Astrocyte (in vitro differentiated cells and primary cell): ENCODE measurements at regions not wholly inside any gene's neighbourhood (a gene's known extent, or its start where the extent isn't known, plus 50 kb on each side); places are given as distances from the start of the nearest gene placed in this dataset.
A peak's percentile ranks its signal among the peaks of the same experiment; 100 is the strongest.

Experiments used
- DNase-seq: peaks from one replicate; pipeline ENCODE4 v3.0.0-alpha.2; 2010; ENCODE audit warnings: low read depth
- FAIRE-seq: peaks from 2 replicates; lab custom pipeline; 2011; peaks lifted over from hg19 to GRCh38; lab: Jason Lieb, UNC
- H2AFZ ChIP-seq: 2 replicates; pipeline ENCODE4 v1.6.0; 2012; ENCODE audit warnings: low read depth, low read length, inconsistent platforms
- H3K27ac ChIP-seq: 2 replicates; pipeline ENCODE4 v1.5.1; 2011; ENCODE audit warnings: low read depth, low read length, inconsistent platforms
- H3K27me3 ChIP-seq: 2 replicates; pipeline ENCODE4 v1.6.0; 2011; ENCODE audit warnings: low read length, inconsistent platforms; ENCODE audit not compliant: insufficient read depth
- H3K36me3 ChIP-seq: 2 replicates; pipeline ENCODE4 v1.5.1; 2011; ENCODE audit warnings: low read length, inconsistent platforms; ENCODE audit not compliant: insufficient read depth
- H3K4me1 ChIP-seq: 2 replicates; pipeline ENCODE4 v1.5.1; 2011; ENCODE audit warnings: low read length, inconsistent platforms; ENCODE audit not compliant: insufficient read depth
- H3K4me2 ChIP-seq: 2 replicates; pipeline ENCODE4 v1.6.0; 2012; ENCODE audit warnings: low read length, inconsistent platforms
- H3K4me3 ChIP-seq: 2 replicates; pipeline ENCODE4 v1.5.1; 2011; ENCODE audit warnings: low read depth, mild to moderate bottlenecking, low read length, inconsistent platforms; ENCODE audit not compliant: insufficient read depth
- H3K79me2 ChIP-seq: 2 replicates; pipeline ENCODE4 v1.6.0; 2012; ENCODE audit warnings: mild to moderate bottlenecking, low read length, inconsistent platforms; ENCODE audit not compliant: insufficient read depth
- H3K9ac ChIP-seq: 2 replicates; pipeline ENCODE4 v1.6.0; 2012; ENCODE audit warnings: mild to moderate bottlenecking, low read length, inconsistent platforms
- H3K9me3 ChIP-seq: 2 replicates; pipeline ENCODE4 v1.5.1; 2012; ENCODE audit warnings: low read depth, mild to moderate bottlenecking, low read length, inconsistent platforms; ENCODE audit not compliant: insufficient read depth
- H4K20me1 ChIP-seq: 2 replicates; pipeline ENCODE4 v1.6.0; 2012; ENCODE audit warnings: low read length, inconsistent platforms; ENCODE audit not compliant: insufficient read depth
- H3K27ac Mint-ChIP-seq: one replicate; pipeline ENCODE4 v1.8.0; 2021; ENCODE audit warnings: mild to moderate bottlenecking, mixed read lengths; ENCODE audit not compliant: unreplicated experiment
- H3K27me3 Mint-ChIP-seq: one replicate; pipeline ENCODE4 v1.8.0; 2021; ENCODE audit warnings: low read depth, mixed read lengths; ENCODE audit not compliant: unreplicated experiment
- H3K36me3 Mint-ChIP-seq: one replicate; pipeline ENCODE4 v1.8.0; 2021; ENCODE audit warnings: low read depth, mixed read lengths; ENCODE audit not compliant: unreplicated experiment
- H3K4me1 Mint-ChIP-seq: one replicate; pipeline ENCODE4 v1.8.0; 2021; ENCODE audit warnings: low read depth, mixed read lengths; ENCODE audit not compliant: unreplicated experiment
- H3K4me3 Mint-ChIP-seq: one replicate; pipeline ENCODE4 v1.8.0; 2021; ENCODE audit warnings: mild to moderate bottlenecking, moderate library complexity, mixed read lengths; ENCODE audit not compliant: unreplicated experiment
- H3K9me3 Mint-ChIP-seq: one replicate; pipeline ENCODE4 v1.8.0; 2021; ENCODE audit warnings: mild to moderate bottlenecking, mixed read lengths; ENCODE audit not compliant: unreplicated experiment
- EZH2 ChIP-seq: IDR thresholded peaks from 2 replicates; pipeline ENCODE4 v1.6.1; 2012; ENCODE audit warnings: mild to moderate bottlenecking, low read length, inconsistent platforms; ENCODE audit not compliant: insufficient read depth
- TF ChIP-seq, protein P1 (sequence below): IDR thresholded peaks from 2 replicates; pipeline ENCODE4 v1.5.1; 2011; ENCODE audit warnings: low read depth, mild to moderate bottlenecking, inconsistent platforms, low read length, moderate library complexity; ENCODE audit not compliant: insufficient read depth

DNA sequence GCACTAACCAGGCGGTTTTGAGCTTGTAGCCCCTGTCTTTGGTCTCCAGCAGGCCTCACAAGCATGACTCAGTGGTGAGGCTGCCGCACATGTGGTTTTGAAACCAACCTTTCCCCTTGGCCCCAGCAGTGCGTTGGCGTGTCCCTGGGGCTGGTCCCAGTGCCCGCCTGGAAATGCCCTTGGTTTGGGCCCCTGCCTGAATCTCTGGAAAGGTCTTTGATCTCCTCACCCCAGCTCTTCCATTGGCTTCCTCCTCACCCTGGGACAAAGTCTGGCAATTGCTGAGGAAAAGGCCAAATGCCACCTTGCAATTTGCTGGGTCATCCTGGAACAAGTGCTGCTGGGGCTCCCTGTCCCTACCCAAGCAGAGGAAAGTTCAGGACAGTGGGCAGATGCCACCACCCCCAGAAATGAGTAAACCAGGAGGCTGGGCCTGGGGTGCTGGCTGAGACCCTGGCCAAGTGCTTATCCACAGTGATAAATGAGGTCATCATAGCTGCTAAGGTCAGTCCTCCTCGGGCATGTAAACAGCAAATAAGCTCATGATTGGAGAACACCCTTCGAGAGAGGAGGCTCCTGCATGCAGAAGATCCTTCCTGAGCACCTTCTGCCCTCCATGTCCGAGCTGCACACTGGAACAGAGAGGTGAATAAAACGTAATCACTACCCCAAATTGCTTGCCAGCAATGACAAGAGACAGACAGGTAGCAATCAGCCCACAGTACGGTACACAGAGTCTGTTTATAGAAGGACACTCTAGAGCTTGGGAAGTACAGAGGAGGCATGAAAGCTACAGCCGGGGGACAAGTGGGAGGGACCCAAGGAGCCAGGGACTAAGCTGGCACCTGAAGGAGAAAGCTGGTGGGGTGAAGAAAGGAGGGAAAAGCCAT lies 98.9 kb upstream of the CPEB4 start:
- no peaks in the 10 kb centered on the region for H3K9me3 Mint-ChIP-seq
- Histone ChIP-seq H3K79me2 (no peaks in the 10 kb centered on the region), H2AFZ (no peak overlapping the region), H3K4me2 (peak overlapping the region; percentile 59), H3K27ac (peak overlapping the region; percentile 50), H3K4me1 (peaks cover 16% of the 10 kb centered on the region), H4K20me1 (no peaks in the 10 kb centered on the region), H3K27me3 (no peaks in the 10 kb centered on the region), H3K4me3 (no peak overlapping the region), H3K36me3 (no peaks in the 10 kb centered on the region), H3K9me3 (no peaks in the 10 kb centered on the region), H3K9ac (no peak overlapping the region)
- H3K27me3 Mint-ChIP-seq, result peaks cover 23% of the 10 kb centered on the region
- no peaks in the 10 kb centered on the region for H3K4me1 Mint-ChIP-seq
- FAIRE-seq (no peak), DNase-seq (peak; percentile 89)
- TF ChIP-seq, protein P1, sequence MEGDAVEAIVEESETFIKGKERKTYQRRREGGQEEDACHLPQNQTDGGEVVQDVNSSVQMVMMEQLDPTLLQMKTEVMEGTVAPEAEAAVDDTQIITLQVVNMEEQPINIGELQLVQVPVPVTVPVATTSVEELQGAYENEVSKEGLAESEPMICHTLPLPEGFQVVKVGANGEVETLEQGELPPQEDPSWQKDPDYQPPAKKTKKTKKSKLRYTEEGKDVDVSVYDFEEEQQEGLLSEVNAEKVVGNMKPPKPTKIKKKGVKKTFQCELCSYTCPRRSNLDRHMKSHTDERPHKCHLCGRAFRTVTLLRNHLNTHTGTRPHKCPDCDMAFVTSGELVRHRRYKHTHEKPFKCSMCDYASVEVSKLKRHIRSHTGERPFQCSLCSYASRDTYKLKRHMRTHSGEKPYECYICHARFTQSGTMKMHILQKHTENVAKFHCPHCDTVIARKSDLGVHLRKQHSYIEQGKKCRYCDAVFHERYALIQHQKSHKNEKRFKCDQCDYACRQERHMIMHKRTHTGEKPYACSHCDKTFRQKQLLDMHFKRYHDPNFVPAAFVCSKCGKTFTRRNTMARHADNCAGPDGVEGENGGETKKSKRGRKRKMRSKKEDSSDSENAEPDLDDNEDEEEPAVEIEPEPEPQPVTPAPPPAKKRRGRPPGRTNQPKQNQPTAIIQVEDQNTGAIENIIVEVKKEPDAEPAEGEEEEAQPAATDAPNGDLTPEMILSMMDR, result no peak
- TF ChIP-seq EZH2, result no peak
- no peaks in the 10 kb centered on the region for H3K36me3 Mint-ChIP-seq
- no peak overlapping the region for H3K27ac Mint-ChIP-seq
- H3K4me3 Mint-ChIP-seq, result no peak overlapping the region

DNA sequence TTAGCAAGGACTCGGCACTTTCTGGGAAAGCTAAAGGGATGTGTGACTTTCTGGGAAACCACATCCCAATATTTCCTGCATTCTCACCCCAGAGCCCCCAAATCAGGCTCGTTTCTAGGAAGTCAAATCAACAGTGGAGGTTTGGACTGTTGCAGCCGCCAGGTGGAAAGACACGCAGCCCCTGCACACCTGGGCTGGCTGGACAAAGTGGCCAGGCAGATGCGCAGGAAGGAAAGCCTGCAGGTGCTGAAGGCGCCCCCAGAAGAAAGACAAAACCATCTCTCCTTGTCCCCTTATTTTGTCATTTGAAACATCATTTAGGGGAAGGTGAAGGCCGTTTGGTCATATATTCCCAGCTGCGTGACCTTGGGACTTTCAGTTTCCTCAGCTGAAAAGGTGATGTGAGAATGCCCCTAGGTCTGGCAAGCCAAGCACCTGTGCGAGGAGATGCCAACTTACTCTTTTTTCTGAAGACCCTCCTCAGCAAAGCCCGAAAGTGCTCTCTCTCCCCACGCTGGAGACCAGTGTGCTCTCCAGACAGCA lies 97.9 kb upstream of the CPEB4 start:
- FAIRE-seq (no peak), DNase-seq (no peak)
- Histone ChIP-seq H3K4me2 (no peak overlapping the region), H3K27ac (no peak overlapping the region), H3K4me3 (no peak overlapping the region), H3K27me3 (no peaks in the 10 kb centered on the region), H4K20me1 (no peaks in the 10 kb centered on the region), H3K36me3 (no peaks in the 10 kb centered on the region), H3K9me3 (no peaks in the 10 kb centered on the region), H3K79me2 (no peaks in the 10 kb centered on the region), H3K9ac (no peak overlapping the region), H2AFZ (no peak overlapping the region), H3K4me1 (peaks cover 16% of the 10 kb centered on the region)
- Mint-ChIP-seq H3K9me3 (no peaks in the 10 kb centered on the region), H3K36me3 (no peaks in the 10 kb centered on the region), H3K4me3 (no peak overlapping the region), H3K4me1 (peaks cover under 1% of the 10 kb centered on the region), H3K27me3 (peaks cover 23% of the 10 kb centered on the region), H3K27ac (no peak overlapping the region)
- TF ChIP-seq, protein P1, result no peak
